ENCODE measurements at regions not wholly inside any gene's neighbourhood (a gene's known extent, or its start where the extent isn't known, plus 50 kb on each side); places are given as distances from the start of the nearest gene placed in this dataset.

GRCh38 chr3:126290325-126290724 lies 66.9 kb downstream of the KLF15 start (continued):
- TF ChIP-seq YY1 (IDR thresholded peaks at IDR 0.05; ENCODE audit: low read depth, low read length), result no peak
